ENCODE measurements at regions not wholly inside any gene's neighbourhood (a gene's known extent, or its start where the extent isn't known, plus 50 kb on each side); places are given as distances from the start of the nearest gene placed in this dataset.

DNA sequence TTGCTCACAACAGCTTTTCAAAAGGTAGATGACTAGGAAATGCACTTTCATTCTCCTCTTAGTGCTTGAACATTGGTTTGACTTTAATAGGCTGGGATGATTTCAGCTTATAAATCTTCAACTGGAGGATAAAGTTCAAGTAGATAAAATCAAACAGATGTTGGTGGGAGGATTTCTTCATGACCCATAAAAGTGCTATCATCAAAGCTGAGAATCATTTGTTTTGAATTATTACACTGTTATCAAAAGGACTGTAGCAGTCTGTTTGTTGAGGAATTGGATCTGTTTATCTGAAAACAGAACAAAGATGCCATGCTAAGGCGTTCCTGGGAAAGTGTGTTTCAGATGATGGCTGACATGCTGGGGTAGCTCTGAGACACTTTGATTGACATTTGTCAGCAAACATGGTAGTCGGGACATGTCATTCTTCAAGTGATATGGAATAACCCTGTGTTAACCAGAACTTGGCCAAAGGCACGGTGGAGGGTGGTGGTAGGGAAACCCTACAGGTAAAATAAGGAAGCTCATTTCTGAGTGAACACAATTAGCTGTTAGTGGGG, 304.0 kb upstream of the PITX2 start:
- Histone ChIP-seq H3K27me3 (ENCODE audit: control insufficient read depth, insufficient read depth, low read length) (no peaks in the 10 kb centered on the region), H3K23ac (ENCODE audit: low read depth, low read length) (no peak overlapping the region), H3K36me3 (ENCODE audit: control insufficient read depth, insufficient read depth, low read length) (no peaks in the 10 kb centered on the region), H4K20me1 (ENCODE audit: insufficient read depth, low read length) (no peaks in the 10 kb centered on the region), H2BK5ac (ENCODE audit: low read depth, low read length, poor library complexity, severe bottlenecking) (no peak overlapping the region), H4K91ac (ENCODE audit: insufficient read depth, low read depth, low read length) (no peak overlapping the region), H3K9ac (ENCODE audit: low read depth, low read length) (no peak overlapping the region), H3K9me1 (ENCODE audit: insufficient read depth, low read length) (no peaks in the 10 kb centered on the region), H2AK5ac (ENCODE audit: low read depth, low read length) (no peak overlapping the region), H4K8ac (ENCODE audit: low read depth in 2 of 2, low read length in 2 of 2) (no peak overlapping the region), H2AFZ (replicated peaks; ENCODE audit: low read length, poor library complexity) (no peak overlapping the region), H3K4me3 (ENCODE audit: insufficient read depth, low read depth, low read length) (no peak overlapping the region), H3K56ac (ENCODE audit: extremely low read depth, insufficient read depth, low read length) (no peak overlapping the region), H2BK120ac (ENCODE audit: low read depth, low read length) (no peak overlapping the region), H3K79me1 (ENCODE audit: low read depth in 1 of 2, low read length in 2 of 2) (no peaks in the 10 kb centered on the region), H3K4ac (ENCODE audit: low read depth, low read length) (no peak overlapping the region), H3K18ac (ENCODE audit: low read depth, low read length) (no peak overlapping the region), H2BK15ac (ENCODE audit: low read depth, low read length) (no peak overlapping the region), H3K4me1 (ENCODE audit: control insufficient read depth, insufficient read depth, low read length) (no peaks in the 10 kb centered on the region), H3K4me2 (ENCODE audit: low read depth, low read length) (no peak overlapping the region), H3K14ac (replicated peaks; ENCODE audit: low read depth, low read length) (no peak overlapping the region), H3K9me3 (ENCODE audit: control insufficient read depth, insufficient read depth, low read length) (no peaks in the 10 kb centered on the region), H4K5ac (ENCODE audit: low read depth, low read length) (no peak overlapping the region), H3K27ac (ENCODE audit: insufficient read depth, low read length) (no peak overlapping the region), H2BK20ac (ENCODE audit: low read depth, low read length) (no peak overlapping the region), H2AK9ac (replicated peaks; ENCODE audit: low read depth, low read length, poor library complexity) (no peak overlapping the region)
- CTCF ChIA-PET = interaction anchor here (0.5 kb wide), 1 partner anchor 70 kb away, joined by 5 read pairs; no protein-coding TSS in a partner anchor
- no peak for DNase-seq
- dilution Hi-C loops (cut with HindIII; ENCODE audit: low sequenced_read_pairs, unreplicated experiment) = no loop called here
- BruUV-seq (replicated peaks) = no TSS peak
- POLR2A ChIA-PET (ENCODE audit: unreplicated experiment) = no interaction called here
- TF ChIP-seq, protein P1, sequence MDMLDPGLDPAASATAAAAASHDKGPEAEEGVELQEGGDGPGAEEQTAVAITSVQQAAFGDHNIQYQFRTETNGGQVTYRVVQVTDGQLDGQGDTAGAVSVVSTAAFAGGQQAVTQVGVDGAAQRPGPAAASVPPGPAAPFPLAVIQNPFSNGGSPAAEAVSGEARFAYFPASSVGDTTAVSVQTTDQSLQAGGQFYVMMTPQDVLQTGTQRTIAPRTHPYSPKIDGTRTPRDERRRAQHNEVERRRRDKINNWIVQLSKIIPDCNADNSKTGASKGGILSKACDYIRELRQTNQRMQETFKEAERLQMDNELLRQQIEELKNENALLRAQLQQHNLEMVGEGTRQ (IDR thresholded peaks at IDR 0.05; ENCODE audit: low read depth, low read length) = no peak
- no peak for TF ChIP-seq NFE2L2 (IDR thresholded peaks at IDR 0.05; ENCODE audit: low read depth, low read length)
- TF ChIP-seq, protein P2, sequence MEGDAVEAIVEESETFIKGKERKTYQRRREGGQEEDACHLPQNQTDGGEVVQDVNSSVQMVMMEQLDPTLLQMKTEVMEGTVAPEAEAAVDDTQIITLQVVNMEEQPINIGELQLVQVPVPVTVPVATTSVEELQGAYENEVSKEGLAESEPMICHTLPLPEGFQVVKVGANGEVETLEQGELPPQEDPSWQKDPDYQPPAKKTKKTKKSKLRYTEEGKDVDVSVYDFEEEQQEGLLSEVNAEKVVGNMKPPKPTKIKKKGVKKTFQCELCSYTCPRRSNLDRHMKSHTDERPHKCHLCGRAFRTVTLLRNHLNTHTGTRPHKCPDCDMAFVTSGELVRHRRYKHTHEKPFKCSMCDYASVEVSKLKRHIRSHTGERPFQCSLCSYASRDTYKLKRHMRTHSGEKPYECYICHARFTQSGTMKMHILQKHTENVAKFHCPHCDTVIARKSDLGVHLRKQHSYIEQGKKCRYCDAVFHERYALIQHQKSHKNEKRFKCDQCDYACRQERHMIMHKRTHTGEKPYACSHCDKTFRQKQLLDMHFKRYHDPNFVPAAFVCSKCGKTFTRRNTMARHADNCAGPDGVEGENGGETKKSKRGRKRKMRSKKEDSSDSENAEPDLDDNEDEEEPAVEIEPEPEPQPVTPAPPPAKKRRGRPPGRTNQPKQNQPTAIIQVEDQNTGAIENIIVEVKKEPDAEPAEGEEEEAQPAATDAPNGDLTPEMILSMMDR (conservative IDR thresholded peaks at IDR 0.05; ENCODE audit: low read depth, low read length) = no peak
- no peak for TF ChIP-seq FOS (IDR thresholded peaks at IDR 0.05; ENCODE audit: low read depth, low read length)
- TF ChIP-seq CHD1 (IDR thresholded peaks at IDR 0.05; ENCODE audit: low read depth, low read length) = no peak
- TF ChIP-seq MXI1 (IDR thresholded peaks at IDR 0.05; ENCODE audit: borderline replicate concordance, low read depth, low read length) = no peak
- in situ Hi-C loops (cut with MboI; ENCODE audit: low sequenced_read_pairs) = no loop called here
- 20% methylated on average over 2 of the region's 3 CpGs; no CpG with 5 or more reads in 1 of the 2 experiments for WGBS, 2 experiments (ENCODE audit: extremely low coverage in 2 of 2, insufficient read length in 1 of 2)
- intact Hi-C loops (cut with micrococcal nuclease) = no loop called here
- ATAC-seq (ENCODE audit: low read depth) = no peak

Measured in IMR-90 (cell line).